GM19240 (cell line): ENCODE measurements at regions not wholly inside any gene's neighbourhood (a gene's known extent, or its start where the extent isn't known, plus 50 kb on each side); places are given as distances from the start of the nearest gene placed in this dataset.
"Not testable (repeated sequence)": the region's sequence is repeated elsewhere in the genome, so short reads cannot be mapped to it uniquely, and the experiment has no call there.

Source experiments
- DNase-seq: peaks from one replicate; pipeline ENCODE4 v3.0.0; 2011; ENCODE audit warnings: low spot score; ENCODE audit not compliant: insufficient read length

DNA sequence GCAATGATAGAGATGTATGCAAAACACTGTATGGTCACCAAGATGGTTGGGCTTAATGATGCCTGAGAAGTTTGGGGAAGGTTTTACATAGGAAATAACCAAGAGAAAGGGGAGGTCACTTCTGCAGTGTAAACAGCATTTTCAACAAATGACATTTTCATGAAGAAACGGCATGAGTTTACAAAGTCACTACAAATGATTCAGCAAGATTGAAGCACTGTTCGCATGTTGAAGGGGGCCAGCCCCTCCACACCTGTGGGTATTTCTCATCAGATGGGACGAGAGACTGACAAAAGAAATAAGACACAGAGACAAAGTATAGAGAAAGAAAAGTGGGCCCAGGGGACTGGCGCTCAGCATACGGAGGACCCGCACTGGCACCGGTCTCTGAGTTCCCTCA, 234.1 kb upstream of the POGK start:
- no peak for DNase-seq

DNA sequence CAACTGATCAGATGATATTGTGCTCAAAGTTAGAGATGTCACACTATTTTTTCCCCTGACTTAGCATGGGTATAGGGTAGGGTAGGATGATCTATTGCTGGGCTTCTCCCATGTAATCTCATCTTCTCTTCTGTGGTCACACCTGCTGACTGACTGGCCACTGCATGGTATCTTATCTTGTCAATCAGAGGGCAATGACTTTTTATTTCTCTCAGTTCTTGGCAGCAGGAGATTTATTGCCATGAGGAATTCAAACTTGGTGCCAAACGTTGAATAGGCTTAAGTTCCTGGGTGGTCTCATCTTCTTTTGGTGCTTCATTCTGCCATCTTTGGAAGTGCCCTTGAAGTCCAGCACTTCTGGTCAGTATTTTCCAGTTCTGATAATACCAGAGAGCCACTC, 226.4 kb upstream of the POGK start:
- DNase-seq: no peak

DNA sequence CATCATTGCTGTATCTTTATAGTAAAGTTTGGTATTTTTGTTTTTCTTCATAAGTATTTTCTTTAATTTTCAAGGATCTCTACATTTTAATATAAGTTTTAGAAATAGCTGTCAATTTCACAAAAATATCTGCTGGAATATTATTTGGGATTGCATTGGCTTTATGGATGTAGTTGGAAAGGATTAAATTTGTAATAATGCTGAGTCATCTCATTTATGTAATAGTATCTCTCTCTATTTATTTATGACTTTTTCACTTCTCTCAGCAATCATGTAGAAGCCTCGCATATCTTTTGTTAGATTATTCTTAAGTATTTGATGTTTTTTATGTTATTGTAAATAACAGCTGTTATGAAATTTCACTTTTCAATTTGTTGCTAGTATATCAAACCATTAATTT, 223.1 kb upstream of the POGK start:
- DNase-seq: no peak

- no peak for DNase-seq
Measured at GRCh38 chr1:166626711-166627110, 212.6 kb upstream of the POGK start.

- DNase-seq: no peak
Measured at GRCh38 chr1:166627558-166627957, 211.7 kb upstream of the POGK start.

- no peak for DNase-seq
Measured at GRCh38 chr1:166628259-166628658, 211.0 kb upstream of the POGK start.

DNA sequence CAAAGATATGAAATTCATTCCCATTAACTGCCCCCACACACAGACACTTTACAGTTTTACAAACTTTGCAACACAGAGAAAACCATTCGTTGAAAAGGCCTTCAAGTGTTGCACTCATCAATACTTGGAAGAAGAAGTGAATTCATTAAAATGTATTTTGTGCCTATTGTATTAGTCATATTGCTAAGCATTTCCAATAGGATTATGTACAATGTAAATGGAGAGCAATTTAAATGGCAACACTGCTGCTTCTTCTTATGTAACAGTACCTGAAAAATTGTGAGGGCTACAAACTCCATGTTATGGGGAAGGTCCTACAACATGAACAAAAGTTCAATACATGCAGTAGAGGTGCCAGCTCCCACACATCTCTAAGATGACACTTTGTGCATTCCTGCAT, 209.3 kb upstream of the POGK start:
- DNase-seq: no peak

GRCh38 chr1:166630369-166630768, 208.9 kb upstream of the POGK start:
- DNase-seq: no peak

GRCh38 chr1:166638137-166638536, 201.1 kb upstream of the POGK start:
- no peak for DNase-seq

DNA sequence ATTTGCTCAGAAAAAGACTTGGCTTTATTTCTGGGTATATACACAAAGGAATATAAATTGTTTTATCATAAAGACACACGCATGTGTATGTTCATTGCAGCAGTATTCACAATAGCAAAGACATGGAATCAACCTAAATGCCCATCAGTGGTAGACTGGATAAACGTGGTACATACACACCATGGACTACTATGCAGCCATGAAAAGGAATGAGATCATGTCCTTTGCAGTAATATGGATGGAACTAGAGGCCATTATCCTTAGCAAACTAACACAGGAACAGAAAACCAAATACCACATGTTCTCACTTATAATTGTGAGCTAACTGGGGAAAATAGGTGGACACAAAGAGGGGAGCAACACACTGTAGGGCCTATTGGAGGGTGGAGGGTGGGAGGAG, 182.0 kb upstream of the POGK start:
- DNase-seq: not testable (repeated sequence)

DNA sequence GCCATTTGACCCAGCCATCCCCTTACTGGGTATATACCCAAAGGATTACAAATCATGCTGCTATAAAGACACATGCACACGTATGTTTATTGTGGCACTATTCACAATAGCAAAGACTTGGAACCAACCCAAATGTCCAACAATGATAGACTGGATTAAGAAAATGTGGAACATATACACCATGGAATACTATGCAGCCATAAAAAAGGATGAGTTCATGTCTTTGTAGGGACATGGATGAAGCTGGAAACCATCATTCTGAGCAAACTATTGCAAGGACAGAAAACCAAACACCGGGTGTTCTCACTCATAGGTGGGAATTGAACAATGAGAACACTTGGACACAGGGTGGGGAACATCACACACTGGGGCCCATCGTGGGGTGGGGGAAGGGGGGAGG, 172.5 kb upstream of the POGK start:
- DNase-seq: not testable (repeated sequence)

DNA sequence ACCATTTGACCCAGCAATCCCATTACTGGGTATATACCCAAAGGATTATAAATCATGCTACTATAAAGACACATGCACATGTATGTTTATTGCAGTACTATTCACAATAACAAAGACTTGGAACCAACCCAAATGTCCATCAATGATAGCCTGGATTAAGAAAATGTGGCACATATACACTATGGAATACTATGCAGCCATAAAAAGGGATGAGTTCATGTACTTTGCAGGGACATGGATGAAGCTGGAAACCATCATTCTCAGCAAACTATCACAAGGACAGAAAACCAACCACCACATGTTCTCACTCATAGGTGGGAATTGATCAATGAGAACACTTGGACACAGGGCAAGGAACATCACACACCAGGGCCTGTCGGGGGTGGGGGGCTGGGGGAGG, 171.7 kb upstream of the POGK start:
- DNase-seq: not testable (repeated sequence)

DNA sequence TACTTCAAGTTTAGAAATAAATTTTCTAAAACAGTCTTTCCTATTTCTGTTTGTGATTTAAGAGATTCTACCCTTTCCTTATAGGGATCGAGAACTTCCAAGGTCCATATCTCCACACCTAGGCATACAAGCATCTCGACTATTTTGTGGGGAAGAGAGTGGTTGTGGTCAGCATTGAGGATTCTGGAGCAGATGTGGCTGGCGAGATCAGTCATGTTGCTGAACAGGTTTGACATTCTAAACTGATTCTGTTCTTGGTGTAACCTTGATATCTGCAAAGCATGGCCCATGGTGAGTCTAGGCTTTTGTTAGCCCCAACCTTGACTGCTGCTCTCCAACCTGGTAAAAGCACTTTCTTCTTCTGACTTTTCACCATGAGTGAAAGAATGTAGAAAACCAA, 167.6 kb upstream of the POGK start:
- DNase-seq: no peak

DNA sequence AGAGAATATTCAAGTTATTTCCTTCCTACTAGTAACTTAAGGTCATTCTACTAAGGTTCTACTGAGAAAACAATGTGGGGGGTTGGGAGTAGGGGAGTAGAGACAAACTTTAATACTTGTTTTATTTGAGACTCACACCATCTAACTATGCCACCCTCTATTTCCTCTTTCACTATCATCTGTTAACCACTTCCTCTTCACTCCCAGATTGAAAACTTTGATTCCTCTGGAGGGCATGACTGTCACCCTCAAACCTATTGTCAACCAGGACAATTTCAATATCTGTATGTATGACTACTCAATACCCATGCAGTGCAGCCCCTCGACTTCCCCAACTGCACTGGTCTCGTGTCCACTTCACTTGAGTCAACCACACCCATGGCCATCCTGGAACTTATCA, 165.6 kb upstream of the POGK start:
- no peak for DNase-seq

- no peak for DNase-seq
Measured at GRCh38 chr1:166675213-166675612, 164.1 kb upstream of the POGK start.

DNA sequence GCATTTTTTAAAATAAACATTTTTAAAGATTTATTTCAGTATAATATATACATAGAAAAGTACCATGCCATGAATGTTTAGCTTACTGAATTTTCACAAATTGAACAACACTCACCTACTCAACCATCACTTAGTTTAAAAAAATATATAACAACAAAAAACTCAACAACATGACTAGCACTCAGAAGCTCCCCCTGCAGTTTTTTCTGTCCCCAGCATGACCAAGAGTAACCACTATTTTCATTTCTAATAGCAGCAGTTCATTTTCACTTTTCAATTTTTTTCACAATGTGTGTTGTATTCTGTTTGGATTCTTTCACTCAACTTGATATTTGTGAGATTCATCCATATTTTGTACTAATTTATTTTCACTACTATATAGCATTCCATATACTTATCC, 162.3 kb upstream of the POGK start:
- DNase-seq: no peak

DNA sequence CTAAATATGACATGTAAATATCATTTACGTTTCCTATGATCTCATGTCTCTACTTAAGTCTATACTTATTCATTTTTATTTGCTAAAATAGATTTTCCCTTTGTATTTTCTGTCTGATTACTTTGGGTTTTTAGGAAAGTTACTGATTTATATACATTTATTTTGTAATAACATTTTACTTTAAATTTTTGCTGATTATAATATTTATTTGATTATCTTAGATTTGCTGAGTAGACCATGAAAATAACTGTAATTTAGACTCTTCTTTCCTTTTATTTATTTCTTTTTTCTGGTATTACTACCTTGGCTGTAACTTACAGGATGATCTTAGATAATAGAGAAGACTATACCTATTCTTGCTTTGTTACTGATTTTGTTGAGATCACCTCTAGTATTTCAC, 159.9 kb upstream of the POGK start:
- no peak for DNase-seq

- DNase-seq: no peak
Measured at GRCh38 chr1:166682588-166682987, 156.7 kb upstream of the POGK start.

- not testable (repeated sequence) for DNase-seq
Measured at GRCh38 chr1:166684669-166685068, 154.6 kb upstream of the POGK start.

DNA sequence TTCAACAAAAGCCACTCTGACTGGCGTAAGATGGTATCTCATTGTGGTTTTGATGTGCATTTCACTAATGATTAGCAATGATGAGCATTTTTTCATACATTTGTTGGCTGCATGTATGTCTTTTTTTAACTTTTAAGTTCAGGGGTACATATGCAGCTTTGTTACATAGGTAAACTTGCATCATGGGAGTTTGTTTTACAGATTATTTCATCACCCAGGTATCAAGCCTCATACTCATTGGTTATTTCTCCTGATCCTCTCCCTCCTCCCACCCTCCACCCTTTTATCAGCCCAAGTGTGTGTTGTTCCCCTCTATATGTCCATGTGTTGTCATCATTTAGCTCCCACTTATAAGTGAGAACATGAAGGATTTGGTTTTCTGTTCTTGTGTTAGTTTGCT, 154.1 kb upstream of the POGK start:
- DNase-seq: no peak

DNA sequence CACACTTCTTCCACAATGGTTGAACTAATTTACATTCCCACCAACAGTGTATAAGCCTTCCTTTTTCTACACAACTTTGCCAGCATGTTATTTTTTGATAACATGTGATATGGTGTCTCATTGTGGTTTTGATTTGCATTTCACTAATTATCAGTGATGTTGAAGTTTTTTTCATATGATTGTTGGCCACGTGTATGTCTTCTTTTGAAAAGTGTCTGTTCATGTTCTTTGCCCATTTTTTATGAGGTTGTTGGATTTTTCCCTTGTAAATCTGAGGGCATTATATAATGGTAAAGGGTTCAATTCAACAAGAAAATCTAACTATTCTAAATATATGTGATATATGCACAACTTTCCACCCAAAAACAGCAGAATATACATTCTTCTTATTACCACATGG, 153.4 kb upstream of the POGK start:
- not testable (repeated sequence) for DNase-seq

DNA sequence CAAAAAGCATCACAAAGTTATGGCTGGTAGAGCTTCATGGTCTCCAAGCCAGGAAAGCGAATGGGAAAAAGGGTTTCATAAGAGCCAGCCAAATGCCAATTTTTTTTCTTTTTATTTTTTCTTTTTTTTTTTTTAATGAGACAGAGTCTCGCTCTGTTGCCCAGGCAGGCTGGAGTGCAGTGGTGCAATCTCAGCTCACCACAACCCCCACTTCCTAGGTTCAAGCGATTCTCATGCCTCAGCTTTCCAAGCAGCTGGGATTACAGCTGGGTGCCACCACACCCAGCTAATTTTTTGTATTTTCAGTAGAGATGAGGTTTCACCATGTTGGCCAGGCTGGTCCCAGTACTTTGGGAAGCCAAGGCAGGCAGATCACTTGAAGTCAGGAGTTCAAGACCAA, 148.7 kb upstream of the POGK start:
- DNase-seq: not testable (repeated sequence)

DNA sequence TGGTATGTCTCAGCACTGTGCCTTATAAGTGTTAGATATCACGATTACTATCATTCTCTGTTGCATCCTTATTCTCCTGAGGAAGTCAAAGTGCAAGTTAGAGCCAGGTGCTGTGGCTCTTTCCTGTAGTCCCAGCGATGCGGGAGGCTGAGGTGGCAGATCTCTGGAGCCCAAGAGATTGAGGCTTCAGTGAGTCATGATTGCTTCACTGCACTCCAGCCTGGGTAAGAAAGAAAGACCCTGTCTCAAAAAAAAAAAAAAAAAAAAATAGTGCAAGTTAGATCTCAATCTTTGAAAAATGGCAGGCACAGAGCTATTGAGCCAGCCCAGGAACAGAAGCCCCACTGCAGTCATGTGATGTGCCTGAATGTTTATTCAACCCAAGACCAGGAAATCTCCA, 147.8 kb upstream of the POGK start:
- no peak for DNase-seq

GRCh38 chr1:166692346-166692745, 146.9 kb upstream of the POGK start:
- DNase-seq: no peak

DNA sequence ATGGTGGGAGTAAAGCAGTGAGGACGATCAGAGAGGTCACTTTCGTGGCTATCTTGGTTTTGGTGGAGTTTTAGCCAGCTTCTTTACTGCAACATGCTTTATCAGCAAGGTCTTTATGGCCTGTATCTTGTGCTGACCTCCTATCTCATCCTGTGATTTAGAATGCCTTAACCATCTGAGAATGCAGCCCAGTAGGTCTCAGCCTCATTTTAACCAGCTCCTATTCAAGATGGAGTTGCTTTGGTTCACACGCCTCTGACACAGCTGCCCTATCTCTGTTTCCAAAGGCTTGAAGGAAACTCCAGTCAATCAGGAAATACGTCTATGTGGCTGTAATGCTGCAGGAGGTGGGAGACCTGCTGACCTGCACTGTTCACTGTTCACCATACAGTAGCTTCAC, 146.1 kb upstream of the POGK start:
- DNase-seq: no peak
